ENCODE measurements at regions not wholly inside any gene's neighbourhood (a gene's known extent, or its start where the extent isn't known, plus 50 kb on each side); places are given as distances from the start of the nearest gene placed in this dataset.

DNA sequence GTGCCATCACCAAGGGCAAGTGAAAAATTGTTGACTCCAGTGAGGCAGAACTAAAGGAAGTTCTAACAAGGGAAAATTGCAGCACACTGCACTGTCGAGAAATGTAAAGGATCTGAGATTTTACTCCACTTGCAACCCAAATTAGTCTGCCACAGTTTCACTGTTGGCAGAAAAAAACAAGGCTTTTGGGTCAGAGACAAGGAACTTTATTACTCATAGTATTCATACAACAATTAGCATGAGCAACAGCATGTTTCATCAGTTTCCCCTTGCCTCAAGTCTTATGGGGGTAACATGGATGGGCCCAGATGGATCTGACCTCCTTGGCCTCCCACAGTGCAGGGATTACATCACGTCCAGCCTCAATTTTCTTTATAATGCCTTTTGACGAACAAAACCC, 125.3 kb downstream of the LTN1 start:
- TF ChIP-seq, protein P1, sequence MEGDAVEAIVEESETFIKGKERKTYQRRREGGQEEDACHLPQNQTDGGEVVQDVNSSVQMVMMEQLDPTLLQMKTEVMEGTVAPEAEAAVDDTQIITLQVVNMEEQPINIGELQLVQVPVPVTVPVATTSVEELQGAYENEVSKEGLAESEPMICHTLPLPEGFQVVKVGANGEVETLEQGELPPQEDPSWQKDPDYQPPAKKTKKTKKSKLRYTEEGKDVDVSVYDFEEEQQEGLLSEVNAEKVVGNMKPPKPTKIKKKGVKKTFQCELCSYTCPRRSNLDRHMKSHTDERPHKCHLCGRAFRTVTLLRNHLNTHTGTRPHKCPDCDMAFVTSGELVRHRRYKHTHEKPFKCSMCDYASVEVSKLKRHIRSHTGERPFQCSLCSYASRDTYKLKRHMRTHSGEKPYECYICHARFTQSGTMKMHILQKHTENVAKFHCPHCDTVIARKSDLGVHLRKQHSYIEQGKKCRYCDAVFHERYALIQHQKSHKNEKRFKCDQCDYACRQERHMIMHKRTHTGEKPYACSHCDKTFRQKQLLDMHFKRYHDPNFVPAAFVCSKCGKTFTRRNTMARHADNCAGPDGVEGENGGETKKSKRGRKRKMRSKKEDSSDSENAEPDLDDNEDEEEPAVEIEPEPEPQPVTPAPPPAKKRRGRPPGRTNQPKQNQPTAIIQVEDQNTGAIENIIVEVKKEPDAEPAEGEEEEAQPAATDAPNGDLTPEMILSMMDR (IDR thresholded peaks at IDR 0.05; ENCODE audit: insufficient read depth, low read length, poor library complexity, severe bottlenecking) = no peak
- TF ChIP-seq EZH2phosphoT487 (conservative IDR thresholded peaks at IDR 0.05; ENCODE audit: low read length) = no peak
